ENCODE measurements at regions not wholly inside any gene's neighbourhood (a gene's known extent, or its start where the extent isn't known, plus 50 kb on each side); places are given as distances from the start of the nearest gene placed in this dataset.

GRCh38 chr15:53910236-53910849 is 67.9 kb upstream of the UNC13C start:
- TF ChIP-seq EZH2 (IDR thresholded peaks at IDR 0.05) (no peak), POLR2AphosphoS5 (IDR thresholded peaks at IDR 0.05; ENCODE audit: borderline replicate concordance, low read depth, low read length) (no peak)
